ENCODE measurements at regions not wholly inside any gene's neighbourhood (a gene's known extent, or its start where the extent isn't known, plus 50 kb on each side); places are given as distances from the start of the nearest gene placed in this dataset.

GRCh38 chr5:145708169-145708568, 127.0 kb downstream of the PRELID2 start:
- Histone ChIP-seq H3K9ac (ENCODE audit: low read length in 5 of 5) (no peak overlapping the region), H3K4me3 (ENCODE audit: low read depth in 1 of 5, low read length in 5 of 5) (no peak overlapping the region), H3K36me3 (ENCODE audit: control insufficient read depth in 5 of 5, insufficient read depth in 5 of 5, low read length in 5 of 5) (no peaks in the 10 kb centered on the region), H3K4me1 (ENCODE audit: control insufficient read depth in 5 of 5, insufficient read depth in 5 of 5, low read length in 5 of 5) (no peaks in the 10 kb centered on the region), H3K27me3 (ENCODE audit: control insufficient read depth in 5 of 5, insufficient read depth in 4 of 5, low read length in 5 of 5) (no peaks in the 10 kb centered on the region), H3K9me3 (ENCODE audit: control insufficient read depth in 5 of 5, low read length in 5 of 5) (no peaks in the 10 kb centered on the region), H3K27ac (ENCODE audit: low read depth, low read length) (no peak overlapping the region)

DNA sequence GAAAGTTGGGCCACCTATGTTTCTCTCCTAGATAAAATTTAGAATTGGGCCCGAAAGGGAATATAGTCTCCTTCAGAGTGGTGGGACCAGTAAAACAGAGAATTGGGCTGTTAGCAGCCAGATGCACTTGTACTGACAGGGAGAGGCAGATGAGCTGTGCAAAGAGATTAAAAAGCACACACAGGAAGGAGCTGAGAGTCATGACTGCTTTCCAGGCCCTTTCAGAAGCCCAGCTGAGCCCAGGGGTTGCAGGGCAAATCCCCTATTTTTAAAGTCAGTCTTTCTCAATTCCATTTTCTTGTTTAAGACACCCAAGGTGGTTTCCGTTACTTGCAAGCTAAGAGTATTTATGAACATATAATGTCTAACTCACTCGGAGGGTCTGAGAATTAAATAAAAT, 130.4 kb downstream of the PRELID2 start:
- Histone ChIP-seq H3K9ac (ENCODE audit: low read length in 5 of 5) (no peak overlapping the region), H3K27me3 (ENCODE audit: control insufficient read depth in 5 of 5, insufficient read depth in 4 of 5, low read length in 5 of 5) (no peaks in the 10 kb centered on the region), H3K4me1 (ENCODE audit: control insufficient read depth in 5 of 5, insufficient read depth in 5 of 5, low read length in 5 of 5) (no peaks in the 10 kb centered on the region), H3K36me3 (ENCODE audit: control insufficient read depth in 5 of 5, insufficient read depth in 5 of 5, low read length in 5 of 5) (no peaks in the 10 kb centered on the region), H3K4me3 (ENCODE audit: low read depth in 1 of 5, low read length in 5 of 5) (no peak overlapping the region), H3K27ac (ENCODE audit: low read depth, low read length) (no peak overlapping the region), H3K9me3 (ENCODE audit: control insufficient read depth in 5 of 5, low read length in 5 of 5) (no peaks in the 10 kb centered on the region)

DNA sequence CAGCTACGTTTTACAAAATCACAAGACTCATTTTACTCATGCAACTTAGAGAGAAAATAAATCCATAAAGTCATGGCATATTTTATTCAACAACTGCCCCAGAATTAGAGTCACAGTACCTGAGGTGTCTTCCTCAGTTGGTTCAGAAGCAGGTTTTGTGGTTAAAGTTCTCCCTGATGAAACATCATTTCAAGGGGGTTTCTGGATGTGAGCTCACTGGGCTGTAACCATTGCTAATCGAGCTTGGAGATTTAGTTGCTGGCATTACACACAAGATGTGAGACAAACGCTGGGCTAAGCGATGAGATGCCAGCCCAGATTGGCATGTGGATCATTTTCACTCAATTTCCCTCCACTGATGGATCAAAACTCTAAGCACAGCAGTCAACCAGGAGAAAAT, 131.3 kb downstream of the PRELID2 start:
- Histone ChIP-seq H3K27ac (ENCODE audit: low read depth, low read length) (no peak overlapping the region), H3K9me3 (ENCODE audit: control insufficient read depth in 5 of 5, low read length in 5 of 5) (no peaks in the 10 kb centered on the region), H3K9ac (ENCODE audit: low read length in 5 of 5) (no peak overlapping the region), H3K27me3 (ENCODE audit: control insufficient read depth in 5 of 5, insufficient read depth in 4 of 5, low read length in 5 of 5) (no peaks in the 10 kb centered on the region), H3K36me3 (ENCODE audit: control insufficient read depth in 5 of 5, insufficient read depth in 5 of 5, low read length in 5 of 5) (no peaks in the 10 kb centered on the region), H3K4me1 (ENCODE audit: control insufficient read depth in 5 of 5, insufficient read depth in 5 of 5, low read length in 5 of 5) (no peaks in the 10 kb centered on the region), H3K4me3 (ENCODE audit: low read depth in 1 of 5, low read length in 5 of 5) (no peak overlapping the region)

DNA sequence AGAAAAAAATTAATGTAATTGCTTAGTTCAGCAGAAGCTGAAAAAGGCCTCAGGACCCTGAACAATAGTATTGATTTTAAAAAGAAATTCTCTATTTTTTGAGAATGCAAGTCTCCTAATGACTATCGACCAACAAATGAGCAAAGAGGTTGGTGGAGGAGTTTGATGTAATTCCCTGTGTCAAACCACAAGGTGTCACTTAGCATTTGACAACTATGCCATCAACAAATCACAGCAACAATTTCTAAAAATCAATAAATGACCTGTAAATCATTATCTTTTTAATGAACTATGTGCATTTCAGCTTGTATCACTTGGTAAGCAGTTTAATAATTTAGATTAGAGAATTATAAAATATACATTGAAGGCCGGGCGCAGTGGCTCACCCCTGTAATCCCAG, 133.7 kb downstream of the PRELID2 start:
- no peaks in the 10 kb centered on the region for H3K27me3 ChIP-seq (ENCODE audit: control insufficient read depth in 5 of 5, insufficient read depth in 4 of 5, low read length in 5 of 5)
- H3K4me3 ChIP-seq (ENCODE audit: low read depth in 1 of 5, low read length in 5 of 5) = no peak overlapping the region
- peaks cover 0 to 9% (median 4%) of the 10 kb centered on the region in 5 donors for H3K4me1 ChIP-seq (ENCODE audit: control insufficient read depth in 5 of 5, insufficient read depth in 5 of 5, low read length in 5 of 5)
- no peak overlapping the region for H3K9ac ChIP-seq (ENCODE audit: low read length in 5 of 5)
- no peaks in the 10 kb centered on the region for H3K9me3 ChIP-seq (ENCODE audit: control insufficient read depth in 5 of 5, low read length in 5 of 5)
- H3K36me3 ChIP-seq (ENCODE audit: control insufficient read depth in 5 of 5, insufficient read depth in 5 of 5, low read length in 5 of 5) = no peaks in the 10 kb centered on the region
- H3K27ac ChIP-seq (ENCODE audit: low read depth, low read length) = no peak overlapping the region

DNA sequence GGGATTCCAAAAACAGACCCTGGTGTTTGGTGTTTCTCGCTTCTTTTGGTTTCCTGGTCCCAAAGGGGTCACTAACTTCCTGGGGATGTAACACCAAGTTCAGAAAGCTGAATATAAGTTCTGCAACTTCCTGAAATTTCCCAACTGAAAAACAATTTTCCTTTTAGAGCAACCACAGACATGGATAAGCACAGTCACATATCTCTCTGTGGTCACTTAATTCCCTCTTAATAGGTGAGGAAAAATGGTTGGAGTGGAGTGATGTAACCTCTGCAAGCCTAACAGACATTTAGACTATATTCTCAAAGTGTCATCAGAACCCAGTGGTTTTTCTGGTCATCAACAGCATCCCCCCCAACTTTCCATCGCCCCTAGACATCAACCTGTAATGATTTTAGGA, 135.3 kb downstream of the PRELID2 start:
- no peak overlapping the region for H3K4me3 ChIP-seq (ENCODE audit: low read depth in 1 of 5, low read length in 5 of 5)
- H3K27me3 ChIP-seq (ENCODE audit: control insufficient read depth in 5 of 5, insufficient read depth in 4 of 5, low read length in 5 of 5) = no peaks in the 10 kb centered on the region
- H3K9ac ChIP-seq (ENCODE audit: low read length in 5 of 5) = no peak overlapping the region
- H3K36me3 ChIP-seq (ENCODE audit: control insufficient read depth in 5 of 5, insufficient read depth in 5 of 5, low read length in 5 of 5) = no peaks in the 10 kb centered on the region
- H3K4me1 ChIP-seq (ENCODE audit: control insufficient read depth in 5 of 5, insufficient read depth in 5 of 5, low read length in 5 of 5) = peaks cover 0 to 9% (median 4%) of the 10 kb centered on the region in 5 donors
- no peaks in the 10 kb centered on the region for H3K9me3 ChIP-seq (ENCODE audit: control insufficient read depth in 5 of 5, low read length in 5 of 5)
- H3K27ac ChIP-seq (ENCODE audit: low read depth, low read length) = no peak overlapping the region

DNA sequence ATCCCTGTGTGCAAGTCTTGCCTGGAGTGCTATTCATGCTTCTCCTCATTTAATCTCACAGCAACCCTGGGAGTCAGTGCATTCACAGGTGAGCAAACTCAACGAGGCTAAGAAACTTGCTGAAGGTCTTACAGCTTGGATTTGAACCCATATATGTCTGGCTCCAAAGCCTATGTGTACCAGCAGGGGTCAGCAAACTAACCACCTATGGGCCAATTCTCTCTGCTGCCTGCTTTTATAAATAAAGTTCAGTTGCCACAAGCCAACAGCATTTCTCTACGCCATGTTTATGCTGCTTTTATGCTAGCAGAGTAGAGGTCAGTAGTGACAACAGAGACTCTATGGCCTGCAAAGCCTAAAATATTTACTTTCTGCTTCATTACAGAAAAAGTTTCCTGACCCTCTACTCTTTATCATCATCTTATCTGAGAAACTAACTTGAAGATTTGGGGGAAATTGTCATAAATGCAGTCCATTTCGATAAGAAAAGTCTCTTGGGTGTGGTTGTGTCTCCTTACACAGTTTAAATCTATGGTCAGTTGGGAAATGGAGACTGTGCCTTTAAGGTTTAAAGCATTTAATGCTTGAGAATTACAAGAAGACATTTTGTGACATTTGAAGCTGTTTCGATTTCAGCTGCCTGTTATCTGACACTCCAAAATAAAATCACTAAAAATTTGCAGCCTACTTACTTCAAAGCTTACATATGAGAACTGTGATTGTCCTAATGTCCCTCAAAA, 137.7 kb downstream of the PRELID2 start:
- Histone ChIP-seq H3K27me3 (ENCODE audit: control insufficient read depth in 5 of 5, insufficient read depth in 4 of 5, low read length in 5 of 5) (no peaks in the 10 kb centered on the region), H3K4me3 (ENCODE audit: low read depth in 1 of 5, low read length in 5 of 5) (peak overlapping the region in 3 of 5 donors; percentile 20 to 44 (median 31)), H3K27ac (ENCODE audit: low read depth, low read length) (no peak overlapping the region), H3K9me3 (ENCODE audit: control insufficient read depth in 5 of 5, low read length in 5 of 5) (no peaks in the 10 kb centered on the region), H3K36me3 (ENCODE audit: control insufficient read depth in 5 of 5, insufficient read depth in 5 of 5, low read length in 5 of 5) (no peaks in the 10 kb centered on the region), H3K9ac (ENCODE audit: low read length in 5 of 5) (peak overlapping the region in 1 of 5 donors; percentile 25), H3K4me1 (ENCODE audit: control insufficient read depth in 5 of 5, insufficient read depth in 5 of 5, low read length in 5 of 5) (peaks cover 0 to 9% (median 4%) of the 10 kb centered on the region in 5 donors)

DNA sequence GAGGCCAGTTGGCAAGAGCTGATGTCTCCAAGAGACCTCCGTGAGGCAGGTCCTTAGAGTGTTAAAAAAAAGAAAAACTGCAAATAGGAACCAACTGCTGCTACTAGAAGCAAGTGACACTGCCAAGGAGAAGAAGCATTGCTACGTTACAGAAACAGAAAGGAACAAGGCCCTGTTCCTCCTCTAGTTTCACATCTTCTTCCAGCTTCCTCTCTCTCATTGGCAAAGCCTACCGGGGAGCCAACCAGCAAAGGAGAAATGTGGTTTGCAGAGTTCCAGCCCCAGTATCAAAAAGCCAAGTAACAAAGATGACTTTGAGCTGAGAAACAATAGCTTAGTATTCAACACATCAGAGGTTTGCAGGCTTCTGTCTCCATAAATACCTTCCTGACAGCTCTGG, 145.9 kb downstream of the PRELID2 start:
- Histone ChIP-seq H3K9me3 (ENCODE audit: control insufficient read depth in 5 of 5, low read length in 5 of 5) (no peaks in the 10 kb centered on the region), H3K4me3 (ENCODE audit: low read depth in 1 of 5, low read length in 5 of 5) (no peak overlapping the region), H3K9ac (ENCODE audit: low read length in 5 of 5) (no peak overlapping the region), H3K36me3 (ENCODE audit: control insufficient read depth in 5 of 5, insufficient read depth in 5 of 5, low read length in 5 of 5) (no peaks in the 10 kb centered on the region), H3K27me3 (ENCODE audit: control insufficient read depth in 5 of 5, insufficient read depth in 4 of 5, low read length in 5 of 5) (no peaks in the 10 kb centered on the region), H3K4me1 (ENCODE audit: control insufficient read depth in 5 of 5, insufficient read depth in 5 of 5, low read length in 5 of 5) (no peaks in the 10 kb centered on the region), H3K27ac (ENCODE audit: low read depth, low read length) (no peak overlapping the region)

DNA sequence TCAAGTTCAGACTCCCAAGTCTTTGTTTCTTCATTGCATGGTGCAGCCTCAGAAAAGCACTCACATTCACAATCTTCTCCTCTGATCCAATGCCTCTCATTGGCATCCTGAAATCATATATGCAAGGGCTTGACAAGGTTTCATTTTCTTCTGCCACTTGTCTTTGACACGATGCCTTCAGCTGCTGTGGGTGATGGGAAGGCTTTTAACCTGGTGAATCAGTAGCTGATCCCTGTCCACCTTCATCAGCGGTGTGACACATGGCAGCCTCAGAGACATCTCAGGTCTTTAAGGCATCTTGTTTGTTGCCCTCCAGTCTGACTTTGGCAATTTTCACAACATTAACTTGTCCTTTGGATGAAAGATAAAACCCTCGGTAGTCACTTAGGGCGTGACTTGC, 147.2 kb downstream of the PRELID2 start:
- Histone ChIP-seq H3K9ac (ENCODE audit: low read length in 5 of 5) (no peak overlapping the region), H3K4me1 (ENCODE audit: control insufficient read depth in 5 of 5, insufficient read depth in 5 of 5, low read length in 5 of 5) (peaks cover 0 to under 1% (median 0%) of the 10 kb centered on the region in 5 donors), H3K9me3 (ENCODE audit: control insufficient read depth in 5 of 5, low read length in 5 of 5) (no peaks in the 10 kb centered on the region), H3K4me3 (ENCODE audit: low read depth in 1 of 5, low read length in 5 of 5) (no peak overlapping the region), H3K27me3 (ENCODE audit: control insufficient read depth in 5 of 5, insufficient read depth in 4 of 5, low read length in 5 of 5) (no peaks in the 10 kb centered on the region), H3K27ac (ENCODE audit: low read depth, low read length) (no peak overlapping the region), H3K36me3 (ENCODE audit: control insufficient read depth in 5 of 5, insufficient read depth in 5 of 5, low read length in 5 of 5) (no peaks in the 10 kb centered on the region)

DNA sequence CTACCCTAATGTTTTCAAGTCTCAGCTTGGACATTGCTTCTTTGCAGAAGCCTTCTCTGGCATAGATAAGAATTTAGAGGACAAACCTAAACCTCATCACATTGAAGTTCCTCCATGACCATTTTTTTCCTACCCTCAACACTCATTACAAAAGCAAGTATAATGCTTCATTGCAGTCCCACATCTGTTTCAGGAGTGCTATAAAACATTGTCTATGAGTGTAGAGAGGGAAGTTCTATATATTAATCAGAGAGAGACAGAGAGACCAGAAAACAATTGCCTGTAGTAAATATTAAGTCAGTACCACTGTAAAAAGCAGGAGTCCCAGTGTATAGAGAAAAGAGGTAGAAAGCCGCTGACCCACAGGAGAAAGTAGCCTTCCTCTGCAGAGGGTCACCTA, 149.7 kb downstream of the PRELID2 start:
- Histone ChIP-seq H3K27me3 (ENCODE audit: control insufficient read depth in 5 of 5, insufficient read depth in 4 of 5, low read length in 5 of 5) (no peaks in the 10 kb centered on the region), H3K9me3 (ENCODE audit: control insufficient read depth in 5 of 5, low read length in 5 of 5) (no peaks in the 10 kb centered on the region), H3K4me1 (ENCODE audit: control insufficient read depth in 5 of 5, insufficient read depth in 5 of 5, low read length in 5 of 5) (peaks cover 1 to 18% (median 9%) of the 10 kb centered on the region in 5 donors), H3K27ac (ENCODE audit: low read depth, low read length) (no peak overlapping the region), H3K36me3 (ENCODE audit: control insufficient read depth in 5 of 5, insufficient read depth in 5 of 5, low read length in 5 of 5) (no peaks in the 10 kb centered on the region), H3K4me3 (ENCODE audit: low read depth in 1 of 5, low read length in 5 of 5) (no peak overlapping the region), H3K9ac (ENCODE audit: low read length in 5 of 5) (no peak overlapping the region)

DNA sequence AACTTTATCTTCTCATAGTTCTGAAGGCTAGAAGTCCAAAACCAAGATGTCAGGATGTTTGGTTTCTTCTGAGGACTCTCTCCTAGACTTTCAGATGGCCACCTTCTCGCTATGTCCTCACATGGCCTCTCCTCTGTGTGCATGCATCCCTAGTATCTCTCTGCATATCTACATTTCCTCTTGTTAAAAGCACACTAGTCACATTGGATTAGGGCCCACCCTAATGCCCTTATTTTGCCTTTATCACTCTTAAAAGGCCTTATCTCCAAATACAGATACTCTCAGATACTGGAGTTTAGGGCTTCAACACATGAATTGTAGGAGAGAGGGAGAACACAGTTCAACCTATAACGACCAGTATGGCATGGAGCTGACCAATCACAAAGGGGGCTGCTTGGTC, 151.7 kb downstream of the PRELID2 start:
- Histone ChIP-seq H3K27me3 (ENCODE audit: control insufficient read depth in 5 of 5, insufficient read depth in 4 of 5, low read length in 5 of 5) (no peaks in the 10 kb centered on the region), H3K27ac (ENCODE audit: low read depth, low read length) (no peak overlapping the region), H3K36me3 (ENCODE audit: control insufficient read depth in 5 of 5, insufficient read depth in 5 of 5, low read length in 5 of 5) (no peaks in the 10 kb centered on the region), H3K9me3 (ENCODE audit: control insufficient read depth in 5 of 5, low read length in 5 of 5) (no peaks in the 10 kb centered on the region), H3K4me3 (ENCODE audit: low read depth in 1 of 5, low read length in 5 of 5) (no peak overlapping the region), H3K4me1 (ENCODE audit: control insufficient read depth in 5 of 5, insufficient read depth in 5 of 5, low read length in 5 of 5) (peaks cover 1 to 18% (median 9%) of the 10 kb centered on the region in 5 donors), H3K9ac (ENCODE audit: low read length in 5 of 5) (no peak overlapping the region)
